Medulla oblongata (tissue), 1 donor: ENCODE measurements at regions not wholly inside any gene's neighbourhood (a gene's known extent, or its start where the extent isn't known, plus 50 kb on each side); places are given as distances from the start of the nearest gene placed in this dataset.

Experiments used
- DNase-seq: peaks from one replicate; pipeline ENCODE4 v3.0.0-alpha.2; 2015; ENCODE audit errors: extremely low spot score

- DNase-seq, result no peak
These were observed 655.8 kb downstream of the BRINP3 start for GRCh38 chr1:189821833-189822232.

DNA sequence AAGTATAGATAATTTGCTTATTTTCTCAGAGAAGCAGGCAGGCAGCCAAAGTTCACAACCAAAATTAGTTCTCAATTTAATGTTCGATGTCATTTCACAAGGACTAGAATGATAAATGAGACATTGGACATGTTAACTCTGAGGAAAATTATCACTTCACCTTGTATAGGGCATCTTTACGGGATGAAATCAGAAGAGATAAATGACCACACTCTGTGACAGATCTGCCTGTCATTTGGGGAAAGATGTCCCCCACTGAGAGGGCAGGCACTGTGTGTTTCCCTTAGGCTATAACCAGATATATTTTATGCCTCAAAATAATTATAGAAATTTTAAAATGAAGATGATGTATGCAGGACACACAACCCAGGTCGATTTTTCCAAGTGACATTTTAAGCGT is 642.9 kb downstream of the BRINP3 start:
- no peak for DNase-seq

DNA sequence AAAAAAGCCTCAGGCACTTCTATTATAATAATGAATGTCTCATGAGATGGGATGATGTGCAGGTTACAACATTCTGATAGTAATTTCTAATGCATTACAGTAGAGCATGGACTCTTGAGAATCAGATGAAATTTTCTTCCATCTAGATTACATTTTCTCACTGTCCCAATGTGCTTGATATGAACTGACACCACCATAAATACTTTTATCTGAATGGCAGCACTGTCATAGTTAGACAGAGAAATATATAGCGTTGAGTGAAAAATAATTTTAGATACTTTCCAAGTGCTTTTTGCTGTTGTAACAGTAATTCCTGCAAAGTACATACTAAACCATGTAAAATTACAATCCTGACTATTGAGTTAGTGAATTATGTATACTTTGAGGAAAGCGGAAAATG is 630.1 kb downstream of the BRINP3 start:
- no peak for DNase-seq

DNA sequence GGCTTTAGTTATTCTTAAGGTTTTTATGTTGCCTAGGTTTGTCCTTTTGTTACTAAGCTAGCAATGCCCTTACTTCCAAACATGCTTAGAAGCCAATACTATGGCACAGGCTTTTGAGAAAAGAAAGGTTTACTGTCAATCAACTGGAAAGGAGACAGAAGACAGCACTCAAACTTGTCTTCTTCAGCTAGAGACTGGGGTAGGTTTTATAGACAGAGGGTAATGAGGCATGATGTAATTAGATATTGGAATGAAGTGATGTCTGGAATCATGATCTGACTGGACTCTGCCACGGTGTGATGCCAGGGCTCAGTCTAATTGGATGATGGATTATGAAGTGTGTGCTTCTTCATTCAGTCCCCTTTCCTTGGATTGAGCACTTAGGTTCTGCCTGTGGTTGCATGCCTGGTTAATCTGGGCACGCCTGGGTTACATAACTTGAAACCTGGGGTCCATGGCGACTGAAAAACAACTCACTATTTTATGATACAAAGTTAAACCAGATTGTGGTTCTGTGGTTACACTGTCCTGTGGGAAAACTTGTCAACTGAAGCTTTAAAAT is 625.8 kb downstream of the BRINP3 start:
- no peak for DNase-seq

DNA sequence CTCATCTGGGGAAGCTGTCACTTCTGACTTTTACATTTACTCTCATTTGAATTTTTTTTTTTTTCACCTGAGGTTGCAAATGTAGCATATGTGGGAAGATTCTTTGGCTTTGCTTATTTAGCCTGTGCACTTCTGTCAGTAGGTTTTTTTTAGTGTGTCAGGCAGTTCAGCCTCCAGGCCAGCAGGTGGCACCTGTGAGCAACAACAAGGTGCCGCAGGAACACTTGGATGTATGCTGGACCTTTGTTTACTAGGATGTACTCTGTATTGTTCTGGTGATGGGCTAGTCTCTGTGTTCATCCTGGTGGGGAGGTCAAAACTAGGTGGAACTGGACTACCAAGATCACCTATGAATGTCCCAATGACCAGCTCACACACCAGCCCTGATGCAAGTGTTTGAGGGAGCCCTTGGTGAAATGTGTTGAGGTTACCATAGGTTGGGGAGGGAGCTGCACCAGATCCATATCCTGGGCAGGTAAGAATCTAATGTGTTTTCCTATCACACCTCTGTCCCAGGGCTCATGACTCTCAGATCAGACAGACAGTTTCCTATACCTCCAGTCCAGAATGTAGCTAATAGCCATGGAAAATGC is 618.2 kb downstream of the BRINP3 start:
- DNase-seq, result no peak

- no peak for DNase-seq
These were observed 611.1 kb downstream of the BRINP3 start for GRCh38 chr1:189866606-189867005.

GRCh38 chr1:189868021-189868420 is 609.6 kb downstream of the BRINP3 start:
- DNase-seq, result no peak

DNA sequence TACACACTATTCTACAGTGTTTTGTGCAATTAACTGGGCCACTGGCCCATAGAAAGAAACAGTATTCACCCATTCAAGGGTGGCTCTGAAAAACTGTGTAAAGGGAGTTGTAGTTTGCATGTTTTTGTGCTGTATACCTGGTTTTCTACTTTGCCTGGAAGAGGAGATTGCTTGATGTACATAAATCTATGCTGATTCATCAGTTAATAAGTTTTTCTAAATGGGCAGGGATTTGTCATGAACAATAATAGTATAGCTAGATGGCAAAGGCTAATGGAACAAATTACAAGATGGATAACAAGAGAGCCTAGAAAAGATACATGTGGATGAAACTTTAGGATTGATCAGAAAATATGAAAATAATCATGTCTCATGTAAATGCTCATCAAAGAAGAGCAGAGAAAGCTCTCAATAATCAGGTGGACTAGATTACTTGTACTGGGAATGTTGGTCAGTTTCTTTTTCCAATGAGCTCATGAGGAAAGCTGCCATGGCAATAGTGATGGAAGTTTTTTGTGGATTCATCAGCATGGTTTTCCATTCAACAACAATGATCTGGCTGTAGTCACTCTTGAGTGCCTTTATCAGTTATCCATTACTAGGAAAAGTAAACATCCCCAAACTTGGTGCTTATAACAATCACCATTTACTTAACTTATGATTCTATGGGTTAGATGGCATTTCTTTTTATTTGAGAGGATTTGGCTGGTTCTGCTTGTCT is 602.8 kb downstream of the BRINP3 start:
- no peak for DNase-seq

DNA sequence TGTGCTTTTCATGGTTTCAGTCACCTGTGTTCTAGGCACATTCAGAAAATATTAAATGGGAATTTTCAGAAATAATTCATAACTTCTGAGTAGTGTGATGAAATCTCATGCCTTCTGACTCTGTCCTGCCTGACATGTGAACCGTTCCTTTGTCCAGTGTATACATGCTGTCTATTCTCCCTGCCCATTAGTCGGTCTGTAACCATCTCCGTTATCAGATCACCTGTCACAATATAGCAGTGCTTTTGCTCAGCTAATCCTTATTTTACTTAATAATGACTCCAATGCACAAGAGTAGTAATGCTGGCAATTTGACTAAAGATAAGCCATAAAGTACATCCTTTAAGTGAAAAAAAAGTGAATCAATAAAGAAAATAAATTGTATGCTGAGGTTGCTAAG is 597.5 kb downstream of the BRINP3 start:
- DNase-seq, result no peak

GRCh38 chr1:189899686-189900425 is 577.8 kb downstream of the BRINP3 start:
- no peak for DNase-seq

DNA sequence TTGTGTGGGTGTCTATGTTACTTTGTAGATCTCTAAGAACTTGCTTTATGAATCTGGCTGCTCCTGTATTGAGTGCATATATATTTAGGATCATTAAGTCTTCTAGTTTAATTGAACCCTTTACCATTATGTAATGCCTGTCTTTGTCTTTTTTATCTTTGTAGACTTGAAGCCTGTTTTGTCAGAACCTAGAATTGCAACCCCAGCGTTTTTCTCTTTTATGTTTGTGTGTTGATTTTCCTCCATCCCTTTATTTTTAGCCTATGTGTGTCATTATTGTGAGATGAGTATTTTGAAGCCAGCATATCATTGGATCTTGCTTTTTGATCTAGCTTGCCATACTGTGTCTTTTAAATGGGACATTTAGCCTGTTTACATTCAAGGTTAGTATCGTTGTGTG is 573.2 kb downstream of the BRINP3 start:
- no peak for DNase-seq

GRCh38 chr1:189908113-189908512 is 569.6 kb downstream of the BRINP3 start:
- DNase-seq, result no peak

GRCh38 chr1:189921613-189922012 is 556.1 kb downstream of the BRINP3 start:
- no peak for DNase-seq

DNA sequence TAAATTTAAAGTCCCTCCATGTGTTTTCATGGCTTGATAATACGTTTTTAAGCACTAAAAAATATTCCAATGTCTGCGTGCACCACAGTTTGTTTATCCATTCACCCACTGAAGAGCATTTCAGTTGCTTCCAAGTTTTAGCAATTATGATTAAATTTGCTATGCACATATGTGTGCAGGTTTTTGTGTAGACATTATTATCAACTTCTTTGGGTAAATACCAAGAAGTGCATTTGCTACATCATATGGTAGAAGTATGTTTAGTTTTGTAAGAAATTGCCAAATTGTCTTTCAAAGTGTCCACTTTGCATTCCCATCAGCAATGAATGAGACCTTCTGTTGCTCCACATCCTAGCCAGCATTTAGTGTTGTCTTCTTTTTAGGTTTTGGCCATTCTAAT is 550.0 kb downstream of the BRINP3 start:
- no peak for DNase-seq

- no peak for DNase-seq
These were observed 548.1 kb downstream of the BRINP3 start for GRCh38 chr1:189929501-189930099.

GRCh38 chr1:189936861-189937260 is 540.8 kb downstream of the BRINP3 start:
- no peak for DNase-seq

DNA sequence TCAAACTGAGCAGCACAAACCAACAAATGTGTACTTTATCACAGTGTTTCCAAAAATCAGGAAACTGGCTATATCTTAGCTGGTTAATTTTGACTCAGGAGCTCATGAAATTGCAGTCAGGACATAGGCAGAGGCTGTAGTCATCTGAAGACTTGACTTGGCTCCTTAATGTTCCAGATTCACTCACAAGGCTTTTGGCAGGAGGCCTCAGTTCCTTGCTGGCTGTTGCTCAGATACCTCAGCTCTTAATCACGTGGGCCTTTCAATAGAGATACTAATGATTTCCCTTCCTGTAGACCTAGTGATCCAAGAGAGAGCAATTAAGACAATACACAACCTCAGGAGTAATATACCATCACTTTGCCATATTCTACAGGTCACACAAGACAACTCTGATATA is 537.7 kb downstream of the BRINP3 start:
- peak; percentile 45 for DNase-seq

DNA sequence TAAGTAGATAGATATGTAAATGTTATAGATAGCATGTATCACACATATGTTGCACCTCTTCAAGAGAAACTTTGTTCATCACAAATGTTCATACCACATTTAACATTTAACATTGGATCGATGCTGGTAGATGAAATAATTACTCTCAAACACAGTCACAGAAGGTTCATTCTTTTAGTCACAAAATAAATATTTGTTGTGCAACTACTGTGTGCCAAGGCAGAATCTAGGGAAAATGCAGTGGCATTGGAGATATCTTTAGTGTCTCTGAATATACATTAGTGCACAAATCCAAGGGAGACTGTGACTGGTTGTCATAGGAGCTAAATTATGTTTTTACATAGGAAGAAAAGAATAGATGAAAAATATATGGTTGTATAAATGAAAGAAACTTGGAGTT is 535.7 kb downstream of the BRINP3 start:
- DNase-seq, result no peak

DNA sequence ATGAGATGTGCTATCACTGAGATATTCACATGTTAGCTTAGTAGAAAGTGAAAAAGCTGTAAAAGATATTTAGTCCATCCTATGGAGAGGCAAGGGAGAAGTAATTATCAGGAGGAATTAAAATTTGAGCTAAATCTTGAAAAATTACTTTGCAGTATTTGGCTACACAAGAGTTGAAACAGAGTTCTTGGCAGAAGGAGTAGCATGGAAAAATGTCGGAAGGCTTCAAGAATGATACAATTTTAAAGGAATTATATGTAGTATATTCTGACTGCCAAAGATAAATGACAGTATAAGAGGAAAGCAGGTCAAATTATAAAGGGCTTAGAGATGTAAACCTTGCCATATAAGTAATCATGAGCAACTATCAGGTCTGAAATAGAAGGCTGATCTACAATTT is 518.9 kb downstream of the BRINP3 start:
- DNase-seq, result no peak

- DNase-seq, result no peak
These were observed 516.9 kb downstream of the BRINP3 start for GRCh38 chr1:189960769-189961168.

DNA sequence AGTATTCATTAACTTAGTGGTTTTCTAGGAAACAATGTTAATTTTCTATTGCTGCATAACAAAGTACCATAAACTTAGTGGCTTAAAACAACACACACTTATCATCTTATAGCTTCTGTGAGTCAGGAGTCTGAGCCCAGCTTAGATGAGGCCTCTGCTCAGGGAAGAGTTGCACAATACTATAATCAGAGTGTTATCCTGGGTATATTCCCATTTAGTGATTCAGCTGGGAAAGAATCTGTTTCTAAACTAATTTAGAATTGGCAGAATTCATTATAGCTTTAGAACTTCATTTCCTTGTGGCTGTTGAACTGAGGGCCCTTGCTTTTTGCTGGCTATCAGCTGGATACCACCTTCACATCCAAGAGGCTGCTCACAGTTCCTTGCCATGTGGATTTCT is 515.5 kb downstream of the BRINP3 start:
- DNase-seq, result no peak
